Keratinocyte (primary cell): ENCODE measurements at regions not wholly inside any gene's neighbourhood (a gene's known extent, or its start where the extent isn't known, plus 50 kb on each side); places are given as distances from the start of the nearest gene placed in this dataset.

Experiments used
- EZH2 ChIP-seq: IDR thresholded peaks from one replicate; pipeline ENCODE4 v1.6.1; 2012; ENCODE audit warnings: inconsistent platforms, mild to moderate bottlenecking, low read length, moderate library complexity
- TF ChIP-seq, protein P1 (sequence below), 3 experiments: IDR thresholded peaks in 1 of 3; conservative IDR thresholded peaks in 1 of 3; optimal IDR thresholded peaks in 1 of 3; 2 replicates in 2 of 3; 3 replicates in 1 of 3; pipeline versions ENCODE3 to v1.5.1; 2011; ENCODE audit warnings: low read length in 3 of 3, mild to moderate bottlenecking in 3 of 3, moderate library complexity in 2 of 3, control low read depth in 1 of 3, inconsistent platforms in 1 of 3; ENCODE audit not compliant: insufficient read depth in 2 of 3; ENCODE audit errors: extremely low read depth in 1 of 3

DNA sequence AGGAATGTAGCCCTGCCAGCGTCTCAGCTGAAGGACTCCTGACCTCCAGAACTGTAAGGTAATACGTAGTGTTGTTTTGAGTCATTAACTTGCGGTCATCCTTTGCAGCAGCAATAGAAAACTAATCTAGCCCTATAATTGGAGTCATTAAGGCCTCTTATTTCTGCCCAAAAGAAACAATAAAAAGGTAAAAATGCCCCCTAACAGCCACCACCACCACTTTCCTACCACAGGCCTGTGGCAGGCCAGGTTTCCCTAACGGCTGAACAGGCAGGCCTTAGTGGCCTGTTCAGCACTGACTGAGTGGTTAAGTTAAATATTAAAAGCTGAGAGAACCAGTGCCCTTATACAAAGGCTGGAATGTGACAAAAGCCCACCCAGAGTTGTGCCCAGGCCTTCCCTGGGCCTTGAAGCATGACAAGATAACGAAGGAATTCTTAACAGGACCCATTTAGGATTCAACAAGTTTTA, 286.5 kb upstream of the ERCC4 start:
- TF ChIP-seq, protein P1, sequence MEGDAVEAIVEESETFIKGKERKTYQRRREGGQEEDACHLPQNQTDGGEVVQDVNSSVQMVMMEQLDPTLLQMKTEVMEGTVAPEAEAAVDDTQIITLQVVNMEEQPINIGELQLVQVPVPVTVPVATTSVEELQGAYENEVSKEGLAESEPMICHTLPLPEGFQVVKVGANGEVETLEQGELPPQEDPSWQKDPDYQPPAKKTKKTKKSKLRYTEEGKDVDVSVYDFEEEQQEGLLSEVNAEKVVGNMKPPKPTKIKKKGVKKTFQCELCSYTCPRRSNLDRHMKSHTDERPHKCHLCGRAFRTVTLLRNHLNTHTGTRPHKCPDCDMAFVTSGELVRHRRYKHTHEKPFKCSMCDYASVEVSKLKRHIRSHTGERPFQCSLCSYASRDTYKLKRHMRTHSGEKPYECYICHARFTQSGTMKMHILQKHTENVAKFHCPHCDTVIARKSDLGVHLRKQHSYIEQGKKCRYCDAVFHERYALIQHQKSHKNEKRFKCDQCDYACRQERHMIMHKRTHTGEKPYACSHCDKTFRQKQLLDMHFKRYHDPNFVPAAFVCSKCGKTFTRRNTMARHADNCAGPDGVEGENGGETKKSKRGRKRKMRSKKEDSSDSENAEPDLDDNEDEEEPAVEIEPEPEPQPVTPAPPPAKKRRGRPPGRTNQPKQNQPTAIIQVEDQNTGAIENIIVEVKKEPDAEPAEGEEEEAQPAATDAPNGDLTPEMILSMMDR (optimal IDR thresholded peaks at IDR 0.05 in 1 of 3, IDR thresholded peaks at IDR 0.05 in 1 of 3, conservative IDR thresholded peaks at IDR 0.05 in 1 of 3; ENCODE audit: extremely low read depth in 1 of 3, insufficient read depth in 2 of 3, low read length in 3 of 3), result no peak
- TF ChIP-seq EZH2, result no peak
